A549 (cell line): ENCODE measurements at regions not wholly inside any gene's neighbourhood (a gene's known extent, or its start where the extent isn't known, plus 50 kb on each side); places are given as distances from the start of the nearest gene placed in this dataset.

ENCODE experiments used
- HDAC2 ChIP-seq: fragments of 200-600 bp; sonication (generic); IDR thresholded peaks from 2 replicates; pipeline ENCODE4 v1.6.1; 2016
- MAZ ChIP-seq: fragments of 150-350 bp; IDR thresholded peaks from 2 replicates; pipeline ENCODE4 v1.6.1; 2014; ENCODE audit warnings: antibody characterized with exemption, low read depth, low read length, borderline replicate concordance
- PHF8 ChIP-seq: fragments of 200-600 bp; sonication (generic); IDR thresholded peaks from 2 replicates; pipeline ENCODE4 v1.6.1; 2016; ENCODE audit warnings: low read depth, mild to moderate bottlenecking, antibody characterized with exemption, moderate library complexity, borderline replicate concordance
- POLR2A ChIP-seq: IDR thresholded peaks from 2 replicates; pipeline ENCODE4 v1.6.1; 2012; ENCODE audit warnings: mild to moderate bottlenecking, low read length
- POLR2AphosphoS2 ChIP-seq: conservative IDR thresholded peaks from 2 replicates; pipeline ENCODE4 v1.6.1; 2012; ENCODE audit warnings: low read length, improper control_type of control experiment, inconsistent platforms
- RCOR1 ChIP-seq: fragments of 150-350 bp; IDR thresholded peaks from 2 replicates; pipeline ENCODE4 v1.6.1; 2014; ENCODE audit warnings: antibody characterized with exemption, low read length, low read depth
- TF ChIP-seq, protein P1 (sequence below): fragments of >200 bp; sonication (Bioruptor Twin); formaldehyde crosslinking; IDR thresholded peaks from 3 replicates; pipeline ENCODE4 v1.5.1; 2016
- TF ChIP-seq, protein P2 (sequence below): fragments of 200-600 bp; sonication (generic); IDR thresholded peaks from 2 replicates; pipeline ENCODE4 v1.6.1; 2016; ENCODE audit warnings: antibody characterized with exemption, mild to moderate bottlenecking, moderate library complexity
- TF ChIP-seq, protein P3 (sequence below): IDR thresholded peaks from 2 replicates; pipeline ENCODE4 v1.6.1; 2012

DNA sequence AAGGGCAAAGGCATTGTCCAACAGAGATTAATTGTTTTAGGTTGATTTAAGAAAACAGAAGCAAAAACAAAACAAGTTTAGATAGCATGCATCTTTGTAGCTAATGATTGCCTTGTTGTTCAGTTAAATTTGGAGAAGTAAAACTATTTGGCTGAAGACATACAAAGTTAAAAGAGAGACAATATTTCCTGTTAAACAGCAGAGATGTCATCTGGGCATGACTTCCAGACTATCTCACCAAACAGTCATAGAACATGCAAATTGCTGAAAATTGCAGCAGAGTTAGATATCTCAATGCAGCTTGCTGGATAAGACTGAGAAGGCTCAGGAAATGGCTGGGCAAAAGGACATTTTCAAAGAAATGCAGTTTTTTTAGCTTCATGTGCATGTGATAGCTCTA lies 57.5 kb upstream of the PDGFD start:
- TF ChIP-seq, protein P1, sequence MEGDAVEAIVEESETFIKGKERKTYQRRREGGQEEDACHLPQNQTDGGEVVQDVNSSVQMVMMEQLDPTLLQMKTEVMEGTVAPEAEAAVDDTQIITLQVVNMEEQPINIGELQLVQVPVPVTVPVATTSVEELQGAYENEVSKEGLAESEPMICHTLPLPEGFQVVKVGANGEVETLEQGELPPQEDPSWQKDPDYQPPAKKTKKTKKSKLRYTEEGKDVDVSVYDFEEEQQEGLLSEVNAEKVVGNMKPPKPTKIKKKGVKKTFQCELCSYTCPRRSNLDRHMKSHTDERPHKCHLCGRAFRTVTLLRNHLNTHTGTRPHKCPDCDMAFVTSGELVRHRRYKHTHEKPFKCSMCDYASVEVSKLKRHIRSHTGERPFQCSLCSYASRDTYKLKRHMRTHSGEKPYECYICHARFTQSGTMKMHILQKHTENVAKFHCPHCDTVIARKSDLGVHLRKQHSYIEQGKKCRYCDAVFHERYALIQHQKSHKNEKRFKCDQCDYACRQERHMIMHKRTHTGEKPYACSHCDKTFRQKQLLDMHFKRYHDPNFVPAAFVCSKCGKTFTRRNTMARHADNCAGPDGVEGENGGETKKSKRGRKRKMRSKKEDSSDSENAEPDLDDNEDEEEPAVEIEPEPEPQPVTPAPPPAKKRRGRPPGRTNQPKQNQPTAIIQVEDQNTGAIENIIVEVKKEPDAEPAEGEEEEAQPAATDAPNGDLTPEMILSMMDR, result no peak
- TF ChIP-seq, protein P2, sequence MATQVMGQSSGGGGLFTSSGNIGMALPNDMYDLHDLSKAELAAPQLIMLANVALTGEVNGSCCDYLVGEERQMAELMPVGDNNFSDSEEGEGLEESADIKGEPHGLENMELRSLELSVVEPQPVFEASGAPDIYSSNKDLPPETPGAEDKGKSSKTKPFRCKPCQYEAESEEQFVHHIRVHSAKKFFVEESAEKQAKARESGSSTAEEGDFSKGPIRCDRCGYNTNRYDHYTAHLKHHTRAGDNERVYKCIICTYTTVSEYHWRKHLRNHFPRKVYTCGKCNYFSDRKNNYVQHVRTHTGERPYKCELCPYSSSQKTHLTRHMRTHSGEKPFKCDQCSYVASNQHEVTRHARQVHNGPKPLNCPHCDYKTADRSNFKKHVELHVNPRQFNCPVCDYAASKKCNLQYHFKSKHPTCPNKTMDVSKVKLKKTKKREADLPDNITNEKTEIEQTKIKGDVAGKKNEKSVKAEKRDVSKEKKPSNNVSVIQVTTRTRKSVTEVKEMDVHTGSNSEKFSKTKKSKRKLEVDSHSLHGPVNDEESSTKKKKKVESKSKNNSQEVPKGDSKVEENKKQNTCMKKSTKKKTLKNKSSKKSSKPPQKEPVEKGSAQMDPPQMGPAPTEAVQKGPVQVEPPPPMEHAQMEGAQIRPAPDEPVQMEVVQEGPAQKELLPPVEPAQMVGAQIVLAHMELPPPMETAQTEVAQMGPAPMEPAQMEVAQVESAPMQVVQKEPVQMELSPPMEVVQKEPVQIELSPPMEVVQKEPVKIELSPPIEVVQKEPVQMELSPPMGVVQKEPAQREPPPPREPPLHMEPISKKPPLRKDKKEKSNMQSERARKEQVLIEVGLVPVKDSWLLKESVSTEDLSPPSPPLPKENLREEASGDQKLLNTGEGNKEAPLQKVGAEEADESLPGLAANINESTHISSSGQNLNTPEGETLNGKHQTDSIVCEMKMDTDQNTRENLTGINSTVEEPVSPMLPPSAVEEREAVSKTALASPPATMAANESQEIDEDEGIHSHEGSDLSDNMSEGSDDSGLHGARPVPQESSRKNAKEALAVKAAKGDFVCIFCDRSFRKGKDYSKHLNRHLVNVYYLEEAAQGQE, result no peak
- TF ChIP-seq RCOR1, result no peak
- TF ChIP-seq POLR2AphosphoS2, result no peak
- no peak for TF ChIP-seq PHF8
- no peak for TF ChIP-seq HDAC2
- TF ChIP-seq POLR2A, result no peak
- TF ChIP-seq, protein P3, sequence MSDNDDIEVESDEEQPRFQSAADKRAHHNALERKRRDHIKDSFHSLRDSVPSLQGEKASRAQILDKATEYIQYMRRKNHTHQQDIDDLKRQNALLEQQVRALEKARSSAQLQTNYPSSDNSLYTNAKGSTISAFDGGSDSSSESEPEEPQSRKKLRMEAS, result no peak
- no peak for TF ChIP-seq MAZ
